ENCODE measurements at regions not wholly inside any gene's neighbourhood (a gene's known extent, or its start where the extent isn't known, plus 50 kb on each side); places are given as distances from the start of the nearest gene placed in this dataset.

DNA sequence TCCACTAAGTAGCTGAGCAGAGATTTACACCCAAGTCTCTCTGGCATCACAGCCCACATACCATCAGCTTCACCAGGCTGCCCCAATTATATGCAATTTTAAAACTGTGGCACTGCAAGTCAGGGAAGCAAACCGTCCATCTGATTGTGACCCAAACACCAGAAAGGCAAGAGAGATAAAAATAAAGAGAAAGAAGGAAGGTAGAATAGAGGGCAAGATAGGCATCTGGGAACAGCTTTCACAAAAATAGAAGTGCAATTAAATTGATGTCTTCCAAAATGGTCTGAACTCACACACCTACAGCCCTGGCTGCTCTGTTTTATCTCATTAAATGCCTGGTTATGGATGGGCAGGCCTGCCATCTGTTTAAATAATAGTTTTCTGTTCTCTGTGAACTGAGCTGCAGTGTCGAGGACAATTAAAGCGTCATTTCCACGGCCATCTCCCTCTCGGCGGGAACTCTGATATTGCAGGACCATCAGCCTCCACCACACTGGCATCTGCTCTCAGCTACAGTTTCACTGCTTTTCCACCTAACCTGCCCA, 509.1 kb downstream of the INHBA start:
- H3K27ac ChIP-seq: no peak overlapping the region
- no peak for DNase-seq
- no peak for TF ChIP-seq EP300 (IDR thresholded peaks at IDR 0.05)
- no peaks in the 10 kb centered on the region for H3K27me3 ChIP-seq
- 85 to 91% (median 86%) methylated on average over 6 of the region's 6 CpGs for WGBS, 5 donors
- H3K36me3 ChIP-seq: no peaks in the 10 kb centered on the region
- intact Hi-C loops (cut with DNase I; ENCODE audit: low total_unique reads): no loop called here
- H3K4me1 ChIP-seq: no peaks in the 10 kb centered on the region
- H3K9me3 ChIP-seq: no peaks in the 10 kb centered on the region
- H3K4me3 ChIP-seq: no peak overlapping the region

DNA sequence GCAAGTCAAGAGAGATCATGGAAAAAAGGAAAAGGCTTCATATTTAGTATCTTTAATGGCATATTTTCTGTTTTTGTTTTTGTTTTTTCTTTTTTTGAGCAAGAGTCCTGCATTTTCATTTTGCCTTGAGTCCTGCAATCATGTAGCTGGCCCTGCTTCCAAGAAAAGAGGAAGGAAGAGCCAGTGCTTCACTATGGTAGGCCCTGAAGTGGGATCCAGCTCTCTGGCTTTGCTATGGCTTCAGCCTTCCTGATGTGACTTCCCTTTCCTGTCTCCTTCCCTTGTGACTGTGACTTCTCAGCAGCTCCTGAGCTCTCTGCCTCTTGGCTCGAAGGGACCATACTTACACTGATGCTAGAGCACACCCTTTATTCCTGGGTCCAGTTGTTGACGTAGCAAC, 512.3 kb downstream of the INHBA start:
- no peaks in the 10 kb centered on the region for H3K27me3 ChIP-seq
- H3K4me1 ChIP-seq: no peaks in the 10 kb centered on the region
- intact Hi-C loops (cut with DNase I; ENCODE audit: low total_unique reads): no loop called here
- no peak overlapping the region for H3K4me3 ChIP-seq
- DNase-seq: no peak
- no peaks in the 10 kb centered on the region for H3K9me3 ChIP-seq
- no peak overlapping the region for H3K27ac ChIP-seq
- H3K36me3 ChIP-seq: no peaks in the 10 kb centered on the region
- no peak for TF ChIP-seq EP300 (IDR thresholded peaks at IDR 0.05)
- no peak for TF ChIP-seq POLR2A (IDR thresholded peaks at IDR 0.05)
- TF ChIP-seq, protein P1, sequence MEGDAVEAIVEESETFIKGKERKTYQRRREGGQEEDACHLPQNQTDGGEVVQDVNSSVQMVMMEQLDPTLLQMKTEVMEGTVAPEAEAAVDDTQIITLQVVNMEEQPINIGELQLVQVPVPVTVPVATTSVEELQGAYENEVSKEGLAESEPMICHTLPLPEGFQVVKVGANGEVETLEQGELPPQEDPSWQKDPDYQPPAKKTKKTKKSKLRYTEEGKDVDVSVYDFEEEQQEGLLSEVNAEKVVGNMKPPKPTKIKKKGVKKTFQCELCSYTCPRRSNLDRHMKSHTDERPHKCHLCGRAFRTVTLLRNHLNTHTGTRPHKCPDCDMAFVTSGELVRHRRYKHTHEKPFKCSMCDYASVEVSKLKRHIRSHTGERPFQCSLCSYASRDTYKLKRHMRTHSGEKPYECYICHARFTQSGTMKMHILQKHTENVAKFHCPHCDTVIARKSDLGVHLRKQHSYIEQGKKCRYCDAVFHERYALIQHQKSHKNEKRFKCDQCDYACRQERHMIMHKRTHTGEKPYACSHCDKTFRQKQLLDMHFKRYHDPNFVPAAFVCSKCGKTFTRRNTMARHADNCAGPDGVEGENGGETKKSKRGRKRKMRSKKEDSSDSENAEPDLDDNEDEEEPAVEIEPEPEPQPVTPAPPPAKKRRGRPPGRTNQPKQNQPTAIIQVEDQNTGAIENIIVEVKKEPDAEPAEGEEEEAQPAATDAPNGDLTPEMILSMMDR (IDR thresholded peaks at IDR 0.05): no peak
- no peak for TF ChIP-seq POLR2AphosphoS5 (IDR thresholded peaks at IDR 0.05)
- 50 to 63% (median 56%) methylated on average over 2 of the region's 2 CpGs for WGBS, 5 donors

DNA sequence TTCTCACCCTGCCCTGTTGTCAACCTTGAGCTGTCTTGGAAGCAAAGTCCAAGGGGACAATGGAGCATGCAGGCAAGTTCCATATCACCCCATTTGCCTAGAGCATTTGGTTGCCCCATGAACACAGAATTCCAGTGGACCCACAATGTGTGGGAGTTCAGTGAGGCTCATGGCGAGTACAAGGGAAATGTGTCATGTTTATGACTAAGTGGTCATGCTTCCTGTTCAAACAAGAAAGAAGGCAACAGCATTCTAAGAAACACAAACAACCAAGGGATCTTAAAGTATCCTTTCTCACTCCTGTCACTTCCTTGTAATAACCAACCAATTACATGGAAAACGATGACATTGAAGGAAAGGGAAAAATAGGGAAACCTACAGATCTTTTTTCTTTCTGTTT, 513.0 kb downstream of the INHBA start:
- Histone ChIP-seq H3K27ac (no peak overlapping the region), H3K4me3 (no peak overlapping the region), H3K36me3 (no peaks in the 10 kb centered on the region), H3K9me3 (no peaks in the 10 kb centered on the region), H3K4me1 (no peaks in the 10 kb centered on the region), H3K27me3 (no peaks in the 10 kb centered on the region)
- no peak for DNase-seq
- WGBS, 5 donors: 50 to 74% (median 72%) methylated on average over 2 of the region's 2 CpGs
- intact Hi-C loops (cut with DNase I; ENCODE audit: low total_unique reads): no loop called here
- TF ChIP-seq POLR2A (IDR thresholded peaks at IDR 0.05): no peak
- TF ChIP-seq, protein P1 (IDR thresholded peaks at IDR 0.05): no peak
- TF ChIP-seq POLR2AphosphoS5 (IDR thresholded peaks at IDR 0.05): no peak
- TF ChIP-seq EP300 (IDR thresholded peaks at IDR 0.05): no peak

DNA sequence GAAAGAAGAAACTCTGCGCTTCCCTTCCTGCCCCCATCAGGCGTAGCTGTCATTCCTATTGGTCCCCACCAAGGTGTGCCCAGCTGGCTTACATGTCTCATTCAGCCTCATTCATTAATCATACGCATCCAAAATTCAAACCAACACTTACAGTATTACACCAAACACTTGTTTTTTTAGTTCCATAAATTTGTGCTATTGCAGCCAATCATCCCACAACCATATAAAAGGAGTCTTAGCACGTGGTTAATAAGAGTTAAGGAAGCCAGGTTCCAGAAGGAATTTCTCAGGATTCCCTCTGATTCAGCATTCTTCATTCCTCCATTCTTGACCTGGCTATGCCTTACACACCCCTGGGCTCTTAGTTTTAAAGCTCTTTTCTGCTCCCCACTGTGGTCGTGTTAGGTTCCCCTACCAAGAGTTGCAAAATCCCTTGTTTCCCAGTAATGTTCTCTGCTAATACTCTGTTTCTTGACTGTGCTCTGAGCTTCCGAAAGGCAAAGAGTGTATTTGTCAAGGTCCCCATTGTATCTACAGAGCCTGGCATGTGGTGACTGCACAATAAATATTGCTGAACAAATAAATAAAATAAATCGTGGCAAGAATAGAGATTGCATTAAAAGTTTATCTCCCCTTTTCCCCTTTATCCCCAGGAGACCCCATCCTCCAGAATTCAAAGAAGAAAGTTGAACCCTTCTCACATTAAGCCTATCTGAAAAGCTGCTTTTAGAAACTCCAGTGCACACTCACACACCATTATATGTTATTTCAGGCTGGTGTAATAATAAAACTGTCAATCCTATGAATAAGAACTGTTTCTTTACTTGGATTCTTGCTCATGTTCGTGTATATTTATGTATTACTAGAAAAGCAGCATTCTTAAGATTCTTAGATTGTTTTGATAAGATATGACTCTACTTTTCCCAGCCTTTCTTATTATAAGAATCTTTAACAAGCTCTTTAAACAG, 514.4 kb downstream of the INHBA start:
- H3K36me3 ChIP-seq: no peaks in the 10 kb centered on the region
- intact Hi-C loops (cut with DNase I; ENCODE audit: low total_unique reads): no loop called here
- DNase-seq: no peak
- H3K4me3 ChIP-seq: no peak overlapping the region
- H3K27me3 ChIP-seq: no peaks in the 10 kb centered on the region
- no peaks in the 10 kb centered on the region for H3K9me3 ChIP-seq
- TF ChIP-seq POLR2A (IDR thresholded peaks at IDR 0.05) (no peak), POLR2AphosphoS5 (IDR thresholded peaks at IDR 0.05) (no peak), EP300 (IDR thresholded peaks at IDR 0.05) (no peak)
- TF ChIP-seq, protein P1 (IDR thresholded peaks at IDR 0.05): no peak
- H3K27ac ChIP-seq: no peak overlapping the region
- H3K4me1 ChIP-seq: no peaks in the 10 kb centered on the region
- WGBS, 5 donors: 49 to 58% (median 54%) methylated on average over 8 of the region's 8 CpGs

DNA sequence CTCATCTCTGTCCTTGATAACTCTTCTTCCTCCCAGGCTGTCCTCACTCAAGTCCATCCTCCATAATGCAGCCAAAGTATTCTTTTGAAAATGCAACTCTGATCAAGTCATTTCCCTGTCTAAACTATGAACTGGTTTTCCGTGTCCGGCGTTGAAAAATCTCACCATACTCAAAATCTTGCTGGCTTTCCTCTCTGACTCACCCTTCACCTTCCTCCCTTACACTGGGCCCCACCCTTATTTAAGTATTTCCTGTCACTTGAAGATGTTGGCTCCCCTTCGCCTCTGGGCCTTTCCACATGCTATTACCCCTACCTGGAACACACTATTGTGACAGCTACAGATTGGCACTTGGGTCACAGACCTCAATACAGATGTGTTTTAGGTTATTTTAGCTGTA, 515.6 kb downstream of the INHBA start:
- intact Hi-C loops (cut with DNase I; ENCODE audit: low total_unique reads): no loop called here
- DNase-seq: no peak
- Histone ChIP-seq H3K27me3 (no peaks in the 10 kb centered on the region), H3K4me1 (no peaks in the 10 kb centered on the region), H3K4me3 (no peak overlapping the region), H3K27ac (no peak overlapping the region), H3K9me3 (no peaks in the 10 kb centered on the region), H3K36me3 (no peaks in the 10 kb centered on the region)
- WGBS, 5 donors: 80 to 90% (median 84%) methylated on average over 4 of the region's 4 CpGs
- TF ChIP-seq POLR2A (IDR thresholded peaks at IDR 0.05) (no peak), EP300 (IDR thresholded peaks at IDR 0.05) (no peak), POLR2AphosphoS5 (IDR thresholded peaks at IDR 0.05) (no peak)
- TF ChIP-seq, protein P1 (IDR thresholded peaks at IDR 0.05): no peak

Data from stomach (tissue), 8 donors.